WI38 (cell line): ENCODE measurements at regions not wholly inside any gene's neighbourhood (a gene's known extent, or its start where the extent isn't known, plus 50 kb on each side); places are given as distances from the start of the nearest gene placed in this dataset.

Source experiments
- H3K4me3 ChIP-seq: 2 replicates; pipeline ENCODE4 v1.5.1; 2011; ENCODE audit warnings: low read depth, mild to moderate bottlenecking, control low read depth, low read length
- TF ChIP-seq, protein P1 (sequence below): IDR thresholded peaks from 2 replicates; pipeline ENCODE4 v1.5.1; 2012; ENCODE audit warnings: low read depth, mild to moderate bottlenecking, control low read depth, low read length

DNA sequence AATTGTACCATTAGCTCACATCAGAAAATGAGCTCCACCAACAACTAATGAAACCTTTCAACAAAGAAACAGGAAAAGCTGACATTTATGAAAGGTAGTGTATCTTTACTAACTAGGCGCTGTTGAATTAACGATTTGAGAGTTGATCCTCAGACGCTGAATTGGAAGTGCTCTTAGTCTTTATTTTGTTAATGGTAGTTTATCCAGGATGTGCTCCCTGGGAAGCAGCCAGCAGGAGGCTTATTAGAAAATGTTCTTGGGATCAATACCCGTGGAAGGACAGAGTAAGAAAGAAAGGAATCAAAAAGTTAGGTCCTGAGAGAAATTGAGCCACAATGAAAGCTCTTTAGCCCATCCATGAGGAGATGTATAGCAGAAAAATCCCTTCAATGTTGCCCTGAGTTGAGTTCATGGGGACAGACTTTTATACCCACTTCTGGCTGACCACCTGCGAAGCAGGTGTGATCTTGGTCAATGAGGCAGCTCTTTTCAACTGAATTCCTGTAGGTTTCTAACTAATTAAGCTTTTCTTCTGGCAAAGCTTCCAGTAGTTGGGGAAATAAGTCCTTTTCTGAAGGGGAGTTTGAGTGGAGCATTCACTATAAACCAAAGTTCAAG is 492.6 kb upstream of the REG3G start:
- no peak overlapping the region for H3K4me3 ChIP-seq
- TF ChIP-seq, protein P1, sequence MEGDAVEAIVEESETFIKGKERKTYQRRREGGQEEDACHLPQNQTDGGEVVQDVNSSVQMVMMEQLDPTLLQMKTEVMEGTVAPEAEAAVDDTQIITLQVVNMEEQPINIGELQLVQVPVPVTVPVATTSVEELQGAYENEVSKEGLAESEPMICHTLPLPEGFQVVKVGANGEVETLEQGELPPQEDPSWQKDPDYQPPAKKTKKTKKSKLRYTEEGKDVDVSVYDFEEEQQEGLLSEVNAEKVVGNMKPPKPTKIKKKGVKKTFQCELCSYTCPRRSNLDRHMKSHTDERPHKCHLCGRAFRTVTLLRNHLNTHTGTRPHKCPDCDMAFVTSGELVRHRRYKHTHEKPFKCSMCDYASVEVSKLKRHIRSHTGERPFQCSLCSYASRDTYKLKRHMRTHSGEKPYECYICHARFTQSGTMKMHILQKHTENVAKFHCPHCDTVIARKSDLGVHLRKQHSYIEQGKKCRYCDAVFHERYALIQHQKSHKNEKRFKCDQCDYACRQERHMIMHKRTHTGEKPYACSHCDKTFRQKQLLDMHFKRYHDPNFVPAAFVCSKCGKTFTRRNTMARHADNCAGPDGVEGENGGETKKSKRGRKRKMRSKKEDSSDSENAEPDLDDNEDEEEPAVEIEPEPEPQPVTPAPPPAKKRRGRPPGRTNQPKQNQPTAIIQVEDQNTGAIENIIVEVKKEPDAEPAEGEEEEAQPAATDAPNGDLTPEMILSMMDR = no peak

DNA sequence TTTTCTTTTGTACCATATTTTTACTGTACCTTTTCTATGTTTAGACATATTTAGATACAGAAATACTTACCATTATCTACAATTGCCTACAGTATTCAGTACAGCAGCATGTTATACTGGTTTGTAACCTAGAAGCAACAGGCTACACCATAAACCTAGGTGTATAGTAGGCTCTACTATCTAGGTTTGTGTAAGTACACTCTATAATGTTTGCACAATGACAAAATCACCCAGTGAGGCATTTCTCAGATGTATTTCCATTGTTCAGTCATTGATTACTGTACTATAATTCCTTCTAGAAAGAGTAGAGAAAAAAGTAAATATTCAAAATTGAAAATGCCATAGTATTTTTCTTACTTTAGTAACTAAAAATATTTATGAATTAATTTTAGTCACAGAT is 490.1 kb upstream of the REG3G start:
- TF ChIP-seq, protein P1 = no peak
- no peak overlapping the region for H3K4me3 ChIP-seq

DNA sequence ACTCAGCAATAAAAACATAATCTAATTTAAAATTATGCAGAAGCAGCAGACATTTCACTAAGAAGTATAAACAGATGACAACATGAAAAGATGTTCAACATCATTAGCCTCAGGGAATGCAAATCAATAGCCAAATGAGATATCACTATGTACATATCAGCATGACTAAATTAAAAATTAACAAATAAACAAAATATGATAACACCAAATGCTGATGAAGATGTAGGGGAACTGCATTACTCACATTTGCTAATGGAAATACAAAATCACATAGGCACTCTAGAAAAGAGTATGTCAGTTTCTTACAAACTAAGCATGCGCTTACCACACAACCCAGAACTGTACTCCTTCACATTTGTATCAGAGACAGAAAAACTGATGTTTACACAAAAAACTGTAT is 487.2 kb upstream of the REG3G start:
- no peak overlapping the region for H3K4me3 ChIP-seq
- TF ChIP-seq, protein P1 = no peak

DNA sequence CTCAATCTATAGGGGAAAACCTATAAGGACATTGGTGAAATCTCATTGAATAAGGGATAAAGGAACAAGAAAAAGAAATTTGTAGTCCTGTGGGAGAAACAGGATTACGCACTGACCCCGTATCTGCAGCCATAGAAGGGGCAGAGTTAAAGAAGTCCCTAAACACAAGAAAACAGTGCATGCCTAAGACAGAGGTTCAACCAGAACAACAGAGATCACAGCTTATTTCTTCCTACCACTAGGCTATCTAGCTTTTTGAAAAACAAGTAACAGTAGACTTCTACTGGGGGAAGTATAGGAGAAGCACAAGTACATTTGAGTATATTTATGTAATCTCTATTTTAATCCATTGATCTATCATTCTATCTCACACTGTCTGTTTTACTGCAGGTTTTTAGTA is 485.2 kb upstream of the REG3G start:
- TF ChIP-seq, protein P1 = no peak
- H3K4me3 ChIP-seq = no peak overlapping the region

DNA sequence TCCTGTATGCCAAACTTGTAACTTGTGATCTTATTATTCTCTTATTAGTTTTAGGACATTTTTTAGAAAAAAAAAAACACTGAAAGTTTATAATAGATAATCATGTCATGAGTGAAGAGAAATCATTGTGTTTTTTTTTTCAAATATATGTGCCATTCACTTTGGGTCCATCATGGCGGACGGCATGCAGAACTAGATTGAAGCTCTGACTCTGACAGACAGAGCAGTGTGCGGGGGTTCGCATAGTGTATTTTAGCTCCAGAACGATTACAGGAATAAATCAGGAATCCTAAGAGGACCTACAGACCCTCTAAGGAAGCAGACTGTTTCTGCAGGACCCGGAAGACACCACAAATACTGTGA is 484.4 kb upstream of the REG3G start:
- TF ChIP-seq, protein P1 = no peak
- no peak overlapping the region for H3K4me3 ChIP-seq

DNA sequence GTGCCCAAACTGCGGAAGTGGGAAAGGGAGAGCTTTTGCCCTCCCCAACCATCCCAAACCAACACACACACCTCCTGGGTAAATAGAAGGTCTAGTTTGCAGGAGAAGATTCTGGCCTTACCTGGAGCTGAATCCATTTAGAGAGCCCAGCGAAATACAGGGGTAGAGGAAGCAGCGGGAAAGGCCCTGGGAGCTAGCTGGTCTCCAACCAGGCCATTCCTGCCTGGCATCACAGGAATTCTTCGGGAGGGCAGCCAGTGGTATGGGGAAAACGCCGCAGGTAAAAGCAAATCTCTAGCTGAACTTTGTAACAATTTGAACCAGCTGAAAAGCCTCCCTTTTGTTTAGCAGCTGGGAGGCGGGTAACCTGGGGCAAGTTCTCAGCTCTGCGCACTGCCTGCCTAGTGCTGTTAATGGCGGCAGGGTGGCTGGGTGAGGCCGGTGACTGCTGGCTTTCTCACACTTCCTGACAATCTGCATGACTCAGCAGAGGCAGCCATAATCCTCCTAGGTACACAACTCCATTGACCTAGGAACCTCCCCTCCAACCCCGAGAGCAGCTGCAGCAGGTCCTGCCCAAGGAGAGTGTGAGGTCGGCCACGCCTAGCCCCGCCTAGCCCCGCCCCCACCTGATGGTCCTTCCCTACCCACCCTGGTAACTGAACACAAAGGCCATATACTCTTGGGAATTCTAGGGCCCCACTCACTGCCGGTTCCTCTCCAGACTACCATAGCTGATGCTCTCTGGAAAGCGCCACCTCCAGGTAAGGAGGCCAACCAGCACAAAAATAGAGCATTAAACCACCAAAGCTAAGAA is 483.8 kb upstream of the REG3G start:
- no peak overlapping the region for H3K4me3 ChIP-seq
- TF ChIP-seq, protein P1 = no peak

DNA sequence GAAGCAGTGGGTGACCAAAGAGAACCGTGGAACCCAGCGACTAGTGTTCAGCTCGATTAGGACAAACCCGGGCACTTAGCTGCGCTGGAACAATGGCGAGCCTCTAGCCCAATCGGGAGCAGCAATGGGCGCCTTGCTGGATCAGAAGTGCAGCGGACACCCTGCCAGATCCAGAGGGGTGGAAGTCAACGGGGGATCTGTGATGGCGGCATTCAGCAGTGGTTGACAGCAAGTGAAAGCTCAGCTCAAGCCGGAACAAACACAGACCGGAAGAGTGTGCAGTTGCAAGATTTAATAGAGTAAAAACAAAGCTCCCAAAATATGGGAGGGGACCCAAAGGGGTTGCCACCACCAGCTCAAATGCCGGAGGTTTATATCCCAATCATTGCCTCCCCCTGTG is 478.7 kb upstream of the REG3G start:
- no peak overlapping the region for H3K4me3 ChIP-seq
- TF ChIP-seq, protein P1 = no peak
